Stimulated activated CD4-positive, alpha-beta T cell treated with anti-CD3 and anti-CD28 coated beads, Interleukin-12 subunit alpha, Interleukin-12 subunit beta, amount 100 ng/mL, for 24 hours (primary cell): ENCODE measurements at regions not wholly inside any gene's neighbourhood (a gene's known extent, or its start where the extent isn't known, plus 50 kb on each side); places are given as distances from the start of the nearest gene placed in this dataset.

ENCODE experiments used
- DNase-seq, 2 experiments: peaks; one replicate each; pipeline ENCODE4 v3.0.0-alpha.2; 2020; ENCODE audit warnings: low read depth in 2 of 2

- DNase-seq = no peak
Measured at GRCh38 chr4:24164054-24164693, 274.3 kb upstream of the PPARGC1A start.

- DNase-seq = no peak
Measured at GRCh38 chr4:24163314-24163713, 273.5 kb upstream of the PPARGC1A start.

GRCh38 chr4:24160358-24160757 lies 270.5 kb upstream of the PPARGC1A start:
- DNase-seq = no peak

GRCh38 chr4:24158031-24158430 lies 268.2 kb upstream of the PPARGC1A start:
- no peak for DNase-seq

GRCh38 chr4:24150034-24150433 lies 260.2 kb upstream of the PPARGC1A start:
- no peak for DNase-seq

- DNase-seq = no peak
Measured at GRCh38 chr4:24146127-24146526, 256.3 kb upstream of the PPARGC1A start.

GRCh38 chr4:24145591-24145990 lies 255.7 kb upstream of the PPARGC1A start:
- no peak for DNase-seq

GRCh38 chr4:24144381-24144780 lies 254.5 kb upstream of the PPARGC1A start:
- DNase-seq = no peak

- DNase-seq = no peak
Measured at GRCh38 chr4:24143741-24144140, 253.9 kb upstream of the PPARGC1A start.

- DNase-seq = no peak
Measured at GRCh38 chr4:24141836-24142235, 252.0 kb upstream of the PPARGC1A start.

- DNase-seq = no peak
Measured at GRCh38 chr4:24140892-24141291, 251.0 kb upstream of the PPARGC1A start.

- DNase-seq = no peak
Measured at GRCh38 chr4:24137671-24138601, 248.1 kb upstream of the PPARGC1A start.

- no peak for DNase-seq
Measured at GRCh38 chr4:24131954-24132673, 242.3 kb upstream of the PPARGC1A start.

- DNase-seq = no peak
Measured at GRCh38 chr4:24130637-24131036, 240.8 kb upstream of the PPARGC1A start.

- DNase-seq = no peak
Measured at GRCh38 chr4:24126776-24127175, 236.9 kb upstream of the PPARGC1A start.

- no peak for DNase-seq
Measured at GRCh38 chr4:24121395-24122175, 231.7 kb upstream of the PPARGC1A start.

- no peak for DNase-seq
Measured at GRCh38 chr4:24117975-24118374, 228.1 kb upstream of the PPARGC1A start.

- no peak for DNase-seq
Measured at GRCh38 chr4:24116107-24116506, 226.3 kb upstream of the PPARGC1A start.

GRCh38 chr4:24114919-24115500 lies 225.2 kb upstream of the PPARGC1A start:
- DNase-seq = no peak

GRCh38 chr4:24114444-24114843 lies 224.6 kb upstream of the PPARGC1A start:
- no peak for DNase-seq

- no peak for DNase-seq
Measured at GRCh38 chr4:24112466-24112865, 222.6 kb upstream of the PPARGC1A start.
